ENCODE measurements at regions not wholly inside any gene's neighbourhood (a gene's known extent, or its start where the extent isn't known, plus 50 kb on each side); places are given as distances from the start of the nearest gene placed in this dataset.

DNA sequence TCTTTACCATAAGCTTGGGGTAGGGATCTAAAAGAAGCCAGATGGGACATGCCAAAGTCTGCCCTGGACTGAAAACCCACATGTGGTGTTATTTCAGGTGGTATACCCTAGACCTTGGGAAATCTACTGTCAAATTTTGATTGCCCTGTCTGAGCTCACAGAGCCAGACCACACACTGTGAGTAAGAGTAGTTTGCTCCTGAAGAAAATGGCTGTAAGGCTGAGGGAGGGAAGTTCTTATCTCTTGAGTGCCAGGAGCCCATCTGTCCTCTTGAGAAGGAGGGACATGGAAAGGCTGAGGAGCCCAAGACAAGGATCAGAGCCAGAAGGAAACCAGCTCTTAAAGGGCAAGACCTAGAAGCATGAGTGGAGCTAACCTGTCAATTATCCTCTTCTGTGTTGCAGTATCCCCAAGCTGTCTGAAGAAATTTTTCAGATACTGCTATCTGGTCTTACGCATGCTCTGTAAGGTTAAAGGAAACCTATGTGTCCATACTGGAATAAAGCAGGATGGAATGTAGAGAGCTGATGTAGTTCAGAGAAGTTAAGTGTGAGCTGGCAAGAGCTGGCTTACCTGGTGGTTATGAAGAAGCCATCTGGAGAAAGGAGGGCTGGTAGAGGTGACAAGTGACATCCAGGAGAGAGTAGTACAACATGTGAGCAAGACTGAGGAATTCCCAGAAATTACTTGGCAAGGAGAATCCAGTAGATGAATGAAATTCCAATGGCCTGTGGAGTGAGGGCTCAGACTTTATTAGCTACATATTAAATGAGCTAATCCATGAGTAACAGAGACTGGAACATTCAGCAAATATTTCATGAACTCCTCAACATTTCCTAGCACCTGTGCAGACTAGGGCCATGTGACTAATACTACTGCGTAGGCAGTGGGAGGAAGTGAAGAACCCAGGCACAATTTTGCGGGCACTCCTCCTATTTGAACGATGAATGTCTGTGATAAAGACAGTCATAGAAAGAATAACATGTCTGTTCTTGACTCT lies 389.1 kb upstream of the KIF2A start:
- H3K4me3 ChIP-seq, result no peak overlapping the region
- WGBS, 2 donors, result 87 to 90% methylated on average over 4 of the region's 4 CpGs

DNA sequence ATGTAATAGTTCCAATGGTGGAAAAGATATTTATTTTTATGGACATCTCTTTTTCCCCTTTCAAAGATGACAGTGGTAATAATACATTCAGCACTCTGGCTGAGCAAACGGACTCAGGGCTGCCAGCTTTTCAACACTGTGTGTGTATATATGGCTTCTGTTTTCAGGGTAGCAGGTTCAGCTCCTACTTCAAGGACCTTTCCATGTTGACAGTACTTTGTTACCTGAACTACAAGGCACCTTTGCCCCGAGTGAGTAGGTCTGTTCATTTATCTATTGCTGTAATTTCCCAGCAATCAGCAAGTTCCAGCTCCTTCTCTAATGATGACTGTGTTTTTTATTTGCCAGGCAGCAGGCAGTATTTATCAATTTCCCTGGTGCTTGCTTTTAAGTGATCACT lies 387.4 kb upstream of the KIF2A start:
- WGBS, 2 donors, result 66 to 70% methylated on average over 2 of the region's 2 CpGs
- TF ChIP-seq, protein P1, sequence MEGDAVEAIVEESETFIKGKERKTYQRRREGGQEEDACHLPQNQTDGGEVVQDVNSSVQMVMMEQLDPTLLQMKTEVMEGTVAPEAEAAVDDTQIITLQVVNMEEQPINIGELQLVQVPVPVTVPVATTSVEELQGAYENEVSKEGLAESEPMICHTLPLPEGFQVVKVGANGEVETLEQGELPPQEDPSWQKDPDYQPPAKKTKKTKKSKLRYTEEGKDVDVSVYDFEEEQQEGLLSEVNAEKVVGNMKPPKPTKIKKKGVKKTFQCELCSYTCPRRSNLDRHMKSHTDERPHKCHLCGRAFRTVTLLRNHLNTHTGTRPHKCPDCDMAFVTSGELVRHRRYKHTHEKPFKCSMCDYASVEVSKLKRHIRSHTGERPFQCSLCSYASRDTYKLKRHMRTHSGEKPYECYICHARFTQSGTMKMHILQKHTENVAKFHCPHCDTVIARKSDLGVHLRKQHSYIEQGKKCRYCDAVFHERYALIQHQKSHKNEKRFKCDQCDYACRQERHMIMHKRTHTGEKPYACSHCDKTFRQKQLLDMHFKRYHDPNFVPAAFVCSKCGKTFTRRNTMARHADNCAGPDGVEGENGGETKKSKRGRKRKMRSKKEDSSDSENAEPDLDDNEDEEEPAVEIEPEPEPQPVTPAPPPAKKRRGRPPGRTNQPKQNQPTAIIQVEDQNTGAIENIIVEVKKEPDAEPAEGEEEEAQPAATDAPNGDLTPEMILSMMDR (IDR thresholded peaks at IDR 0.05), result no peak
- TF ChIP-seq POLR2A (IDR thresholded peaks at IDR 0.05), result no peak
- H3K9me3 ChIP-seq, result no peaks in the 10 kb centered on the region
- no peak overlapping the region for H3K4me3 ChIP-seq
- no peak overlapping the region for H3K27ac ChIP-seq
- no peaks in the 10 kb centered on the region for H3K4me1 ChIP-seq
- no peak for DNase-seq
- no peaks in the 10 kb centered on the region for H3K27me3 ChIP-seq
- intact Hi-C loops (cut with DNase I; ENCODE audit: low total_unique reads), result no loop called here
- H3K36me3 ChIP-seq (ENCODE audit: low read depth, missing control alignments), result no peaks in the 10 kb centered on the region

More for the DNA sequence above, 389.1 kb upstream of the KIF2A start:
- no peaks in the 10 kb centered on the region for H3K36me3 ChIP-seq (ENCODE audit: low read depth, missing control alignments)
- H3K9me3 ChIP-seq, result no peaks in the 10 kb centered on the region
- H3K27me3 ChIP-seq, result no peaks in the 10 kb centered on the region
- intact Hi-C loops (cut with DNase I; ENCODE audit: low total_unique reads), result no loop called here
- H3K4me1 ChIP-seq, result no peaks in the 10 kb centered on the region
- TF ChIP-seq, protein P1 (IDR thresholded peaks at IDR 0.05), result no peak
- no peak for TF ChIP-seq POLR2A (IDR thresholded peaks at IDR 0.05)
- no peak overlapping the region for H3K27ac ChIP-seq
- no peak for DNase-seq

DNA sequence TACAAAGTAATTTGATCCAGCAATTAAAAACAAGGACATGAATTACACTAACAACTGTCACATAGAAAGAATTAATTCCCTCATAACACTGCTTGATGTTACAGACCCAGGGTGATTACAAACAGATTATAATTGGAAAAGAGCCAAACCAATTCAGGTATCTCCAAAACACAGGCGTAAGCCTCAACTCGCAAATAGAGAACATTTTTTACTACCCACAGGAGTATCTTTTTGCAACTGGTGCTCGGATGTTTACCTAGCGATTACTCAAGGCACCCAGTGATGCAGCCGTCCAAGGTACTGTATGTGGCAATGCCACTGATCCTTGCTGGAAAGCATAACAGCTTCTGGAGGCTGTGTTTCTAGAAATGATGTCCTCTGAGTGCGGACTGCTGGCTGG lies 386.1 kb upstream of the KIF2A start:
- Histone ChIP-seq H3K36me3 (ENCODE audit: low read depth, missing control alignments) (no peaks in the 10 kb centered on the region), H3K27me3 (no peaks in the 10 kb centered on the region), H3K4me3 (no peak overlapping the region), H3K9me3 (no peaks in the 10 kb centered on the region), H3K4me1 (no peaks in the 10 kb centered on the region), H3K27ac (no peak overlapping the region)
- intact Hi-C loops (cut with DNase I; ENCODE audit: low total_unique reads), result no loop called here
- no peak for DNase-seq
- WGBS, 2 donors, result 61 to 70% methylated on average over 6 of the region's 6 CpGs
- no peak for TF ChIP-seq POLR2A (IDR thresholded peaks at IDR 0.05)
- TF ChIP-seq, protein P1 (IDR thresholded peaks at IDR 0.05), result no peak

DNA sequence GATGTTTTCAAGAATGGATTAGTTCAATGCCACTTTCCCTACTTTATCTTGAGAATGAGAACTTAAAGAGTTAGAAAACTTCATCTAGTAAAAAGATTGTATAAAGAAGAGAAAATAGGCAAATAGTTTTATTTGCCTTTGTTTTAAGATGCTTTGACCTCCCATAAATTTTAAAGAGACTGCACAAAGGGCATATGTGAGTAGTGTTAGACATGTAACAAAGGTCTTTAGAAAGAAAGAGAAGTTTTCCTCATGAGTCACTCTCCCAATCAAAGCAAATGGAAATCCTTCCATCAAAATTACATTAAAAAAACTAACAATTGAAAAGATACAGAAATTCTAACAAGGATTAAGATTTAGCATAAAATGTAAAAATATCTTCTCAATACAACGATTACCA lies 381.8 kb upstream of the KIF2A start:
- H3K36me3 ChIP-seq (ENCODE audit: low read depth, missing control alignments), result no peaks in the 10 kb centered on the region
- intact Hi-C loops (cut with DNase I; ENCODE audit: low total_unique reads), result no loop called here
- no peaks in the 10 kb centered on the region for H3K4me1 ChIP-seq
- H3K27ac ChIP-seq, result no peak overlapping the region
- TF ChIP-seq POLR2A (IDR thresholded peaks at IDR 0.05), result no peak
- TF ChIP-seq, protein P1 (IDR thresholded peaks at IDR 0.05), result no peak
- H3K27me3 ChIP-seq, result no peaks in the 10 kb centered on the region
- WGBS, 2 donors, result 84 to 88% methylated on average over 1 of the region's 1 CpG
- H3K9me3 ChIP-seq, result no peaks in the 10 kb centered on the region
- no peak overlapping the region for H3K4me3 ChIP-seq
- DNase-seq, result no peak

DNA sequence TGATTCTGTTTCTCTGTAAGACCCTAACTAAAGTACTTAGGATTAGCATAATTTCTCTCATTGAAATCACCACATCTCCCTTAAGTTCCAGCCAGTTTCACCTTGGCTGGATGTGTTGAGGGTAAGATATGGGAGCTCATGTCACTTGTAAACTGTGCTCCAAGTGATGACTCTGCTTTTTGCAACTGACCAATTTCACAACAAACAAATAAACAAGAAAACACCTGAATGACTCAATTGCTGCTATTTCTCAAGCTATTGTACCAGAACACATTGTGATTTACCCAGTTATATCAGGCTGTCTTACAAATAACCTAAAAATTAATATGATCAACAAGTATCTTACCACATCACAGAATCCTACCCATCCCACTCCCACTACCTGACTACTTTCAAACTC lies 379.1 kb upstream of the KIF2A start:
- intact Hi-C loops (cut with DNase I; ENCODE audit: low total_unique reads), result no loop called here
- no peak for TF ChIP-seq POLR2A (IDR thresholded peaks at IDR 0.05)
- TF ChIP-seq, protein P1 (IDR thresholded peaks at IDR 0.05), result no peak
- Histone ChIP-seq H3K27me3 (no peaks in the 10 kb centered on the region), H3K27ac (no peak overlapping the region), H3K36me3 (ENCODE audit: low read depth, missing control alignments) (no peaks in the 10 kb centered on the region), H3K9me3 (no peaks in the 10 kb centered on the region), H3K4me3 (no peak overlapping the region), H3K4me1 (no peaks in the 10 kb centered on the region)
- no peak for DNase-seq

Data from testis (tissue), 2 donors.